ENCODE measurements at regions not wholly inside any gene's neighbourhood (a gene's known extent, or its start where the extent isn't known, plus 50 kb on each side); places are given as distances from the start of the nearest gene placed in this dataset.
A peak's percentile ranks its signal among the peaks of the same experiment; 100 is the strongest.

GRCh38 chr7:17521437-17521836 lies 223.0 kb downstream of the AHR start:
- 3% methylated on average over 2 of the region's 2 CpGs for WGBS (ENCODE audit: low lambda C conversion rate)
- DNase-seq: no peak
- Histone ChIP-seq H3K9ac (no peak overlapping the region), H3K9me2 (no peaks in the 10 kb centered on the region), H4K20me1 (ENCODE audit: insufficient read depth) (no peaks in the 10 kb centered on the region), H2AFZ (ENCODE audit: low read depth) (peak overlapping the region; percentile 53; the same call in 1 of the 2 replicates), H3K27me3 (ENCODE audit: insufficient read depth) (no peaks in the 10 kb centered on the region; the same call in 1 of the 2 replicates), H3K79me2 (ENCODE audit: insufficient read depth) (no peaks in the 10 kb centered on the region), H3F3A (replicated peaks; ENCODE audit: insufficient read depth) (peaks cover 9% of the 10 kb centered on the region), H3K9me3 (no peaks in the 10 kb centered on the region), H3K4me2 (peak overlapping the region; percentile 38; the same call in 1 of the 2 replicates), H3K27ac (ENCODE audit: low read depth in 2 of 2, low read length in 1 of 2) (peak overlapping the region in 1 of 2 experiments; percentile 73; a peak in 3 of 4 replicates), H3K4me1 (ENCODE audit: control insufficient read depth in 1 of 2, insufficient read depth in 2 of 2, low read depth in 1 of 2, low read length in 1 of 2) (peaks cover 0 to 16% of the 10 kb centered on the region in 2 experiments; a peak in 1 of 4 replicates), H3K36me3 (replicated peaks in 1 of 2; ENCODE audit: control insufficient read depth in 1 of 2, insufficient read depth in 2 of 2, low read length in 1 of 2) (no peaks in the 10 kb centered on the region), H3K4me3 (ENCODE audit: low read depth in 2 of 2, low read length in 1 of 2) (no peak overlapping the region)
- ChIA-PET POLR2A (no interaction called here), CTCF (interaction anchor here (0.7 to 1.7 kb wide), 2 partner anchors 10 to 301 kb away, joined by 3 read pairs; no protein-coding TSS in a partner anchor)
- TF ChIP-seq GABPA (IDR thresholded peaks at IDR 0.05; ENCODE audit: low read depth) (no peak), EZH2phosphoT487 (IDR thresholded peaks at IDR 0.05; ENCODE audit: borderline replicate concordance, low read depth) (no peak), IRF3 (IDR thresholded peaks at IDR 0.05; ENCODE audit: low read depth, low read length) (no peak), SIN3A (IDR thresholded peaks at IDR 0.05; ENCODE audit: borderline replicate concordance, low read depth, low read length) (no peak), CTCF (IDR thresholded peaks at IDR 0.05) (no peak), MEF2A (IDR thresholded peaks at IDR 0.05; ENCODE audit: borderline replicate concordance, low read depth) (no peak), CHD2 (IDR thresholded peaks at IDR 0.05; ENCODE audit: low read length, partially characterized antibody) (no peak), PBX3 (IDR thresholded peaks at IDR 0.05) (no peak), TEAD4 (IDR thresholded peaks at IDR 0.05; ENCODE audit: borderline replicate concordance, insufficient read depth) (no peak), RXRA (IDR thresholded peaks at IDR 0.05; ENCODE audit: borderline replicate concordance, low read depth) (no peak), NFIC (IDR thresholded peaks at IDR 0.05; ENCODE audit: borderline replicate concordance) (no peak)

Measured in SK-N-SH (cell line).